Psoas muscle (tissue), 7 donors: ENCODE measurements at regions not wholly inside any gene's neighbourhood (a gene's known extent, or its start where the extent isn't known, plus 50 kb on each side); places are given as distances from the start of the nearest gene placed in this dataset.

Experiments
- ATAC-seq, 4 donors: fragments of 200-7000 bp; cut with Tn5 transposase; one replicate each; pipeline ENCODE4 v1.9.1; 2020; ENCODE audit warnings: moderate library complexity in 3 of 4, mild to moderate bottlenecking in 2 of 4
- DNase-seq, 2 donors: peaks; one replicate each; pipeline ENCODE4 v3.0.0-alpha.2; 2020
- H3K27ac ChIP-seq: fragments of 200-600 bp; one replicate; pipeline ENCODE4 v1.8.0; 2022
- H3K27me3 ChIP-seq, 3 donors: fragments of 200-600 bp in 1 of 3; one replicate each; pipeline versions ENCODE4 v1.6.1 to v1.8.0; 2013 to 2022; ENCODE audit warnings: low read length in 2 of 3, mild to moderate bottlenecking in 2 of 3, moderate library complexity in 1 of 3; ENCODE audit not compliant: insufficient read depth in 3 of 3
- H3K36me3 ChIP-seq, 2 donors: fragments of 200-600 bp in 1 of 2; one replicate each; pipeline versions ENCODE4 v1.6.1 to v1.8.0; 2013 to 2022; ENCODE audit warnings: low read depth in 1 of 2, mild to moderate bottlenecking in 1 of 2, moderate library complexity in 1 of 2; ENCODE audit not compliant: insufficient read depth in 1 of 2
- H3K4me1 ChIP-seq: fragments of 200-600 bp; one replicate; pipeline ENCODE4 v1.8.0; 2022
- H3K4me3 ChIP-seq: fragments of 200-600 bp; one replicate; pipeline ENCODE4 v1.8.0; 2022; ENCODE audit warnings: mild to moderate bottlenecking
- H3K9me3 ChIP-seq: fragments of 200-600 bp; one replicate; pipeline ENCODE4 v1.8.0; 2022
- WGBS, 3 donors: extraction: QIAGEN DNeasy Blood & Tissue Kit; methylation state at CpG; one replicate each; pipeline versions ENCODE4 v1.1.6 to v1.1.7; 2013; 5-methylcytosine and 5-hydroxymethylcytosine counted together
- intact Hi-C, 2 donors: fragments of 100-400 bp; cut with DNase I; formaldehyde crosslinking; loops; one replicate each; pipeline versions ENCODE4 v1.11.0 to v1.14.2; 2022
- TF ChIP-seq, protein P1 (sequence below): fragments of 200-600 bp; IDR thresholded peaks from one replicate; pipeline ENCODE4 v1.8.0; 2022; ENCODE audit warnings: antibody characterized with exemption
- donor health status: healthy with polysubstance abuse.
- donor health status: DM: no; HTN: no; CAD: no; lungs with moderate emphysema.
- donor health status: Bipolar disorder and iron deficiency.
- donor health status: healthy.
- donor health status: DM: yes; HTN: yes; CAD: no.
- donor health status: DM: no; HTN: no; CAD: no.
- donor health status: DM: yes; HTN: yes; CAD: no.

DNA sequence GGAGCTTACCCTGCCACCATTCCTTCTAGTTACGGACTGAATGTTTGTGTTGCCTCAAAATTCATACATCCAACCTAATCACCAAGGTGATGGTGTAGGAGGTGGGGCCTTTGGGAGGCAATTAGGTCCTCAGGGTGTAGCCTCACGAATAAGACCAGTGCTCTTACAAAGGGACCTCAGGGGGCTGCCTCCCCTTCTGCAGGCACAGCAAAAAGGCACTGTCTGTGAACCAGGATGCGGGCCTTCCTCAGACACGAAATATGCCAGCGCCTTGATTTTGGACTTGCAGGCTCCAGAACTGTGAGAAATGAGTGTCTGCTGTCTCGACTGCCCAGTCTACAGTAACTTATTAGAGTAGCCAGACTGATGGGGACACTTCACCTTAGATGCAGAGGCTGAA, 150.4 kb upstream of the HDAC4 start:
- DNase-seq (no peak), ATAC-seq (no peak)
- H3K4me3 ChIP-seq, result no peak overlapping the region
- intact Hi-C loops, result no loop called here
- no peaks in the 10 kb centered on the region for H3K36me3 ChIP-seq
- H3K4me1 ChIP-seq, result no peaks in the 10 kb centered on the region
- TF ChIP-seq, protein P1, sequence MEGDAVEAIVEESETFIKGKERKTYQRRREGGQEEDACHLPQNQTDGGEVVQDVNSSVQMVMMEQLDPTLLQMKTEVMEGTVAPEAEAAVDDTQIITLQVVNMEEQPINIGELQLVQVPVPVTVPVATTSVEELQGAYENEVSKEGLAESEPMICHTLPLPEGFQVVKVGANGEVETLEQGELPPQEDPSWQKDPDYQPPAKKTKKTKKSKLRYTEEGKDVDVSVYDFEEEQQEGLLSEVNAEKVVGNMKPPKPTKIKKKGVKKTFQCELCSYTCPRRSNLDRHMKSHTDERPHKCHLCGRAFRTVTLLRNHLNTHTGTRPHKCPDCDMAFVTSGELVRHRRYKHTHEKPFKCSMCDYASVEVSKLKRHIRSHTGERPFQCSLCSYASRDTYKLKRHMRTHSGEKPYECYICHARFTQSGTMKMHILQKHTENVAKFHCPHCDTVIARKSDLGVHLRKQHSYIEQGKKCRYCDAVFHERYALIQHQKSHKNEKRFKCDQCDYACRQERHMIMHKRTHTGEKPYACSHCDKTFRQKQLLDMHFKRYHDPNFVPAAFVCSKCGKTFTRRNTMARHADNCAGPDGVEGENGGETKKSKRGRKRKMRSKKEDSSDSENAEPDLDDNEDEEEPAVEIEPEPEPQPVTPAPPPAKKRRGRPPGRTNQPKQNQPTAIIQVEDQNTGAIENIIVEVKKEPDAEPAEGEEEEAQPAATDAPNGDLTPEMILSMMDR, result no peak
- WGBS, 3 donors, result 92 to 95% (median 93%) methylated on average over 6 of the region's 6 CpGs
- no peaks in the 10 kb centered on the region for H3K27me3 ChIP-seq
- H3K9me3 ChIP-seq, result no peaks in the 10 kb centered on the region
- no peak overlapping the region for H3K27ac ChIP-seq

DNA sequence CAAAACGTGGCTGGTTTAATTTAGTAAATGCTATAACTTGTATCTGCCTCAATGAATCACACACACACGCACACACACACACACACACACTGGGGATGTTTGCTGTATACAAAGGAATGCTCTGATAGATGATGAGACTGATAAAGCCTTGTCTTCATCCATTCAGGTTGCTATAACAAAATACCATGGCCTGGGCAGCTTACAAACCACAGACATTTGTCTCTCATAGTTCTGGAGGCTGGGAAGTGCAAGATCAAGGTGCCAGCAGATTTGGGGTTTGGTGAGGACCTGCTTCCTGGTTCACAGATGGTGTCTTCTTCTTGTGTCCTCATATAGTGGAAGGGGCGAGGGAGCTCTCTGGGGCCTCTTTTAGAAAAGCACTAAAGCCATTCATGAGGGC, 149.5 kb upstream of the HDAC4 start:
- TF ChIP-seq, protein P1, result no peak
- DNase-seq (no peak), ATAC-seq (no peak)
- H3K4me1 ChIP-seq, result no peaks in the 10 kb centered on the region
- intact Hi-C loops, result no loop called here
- H3K9me3 ChIP-seq, result no peaks in the 10 kb centered on the region
- H3K36me3 ChIP-seq, result no peaks in the 10 kb centered on the region
- no peaks in the 10 kb centered on the region for H3K27me3 ChIP-seq
- WGBS, 3 donors, result 52 to 56% (median 54%) methylated on average over 3 of the region's 3 CpGs
- no peak overlapping the region for H3K27ac ChIP-seq
- no peak overlapping the region for H3K4me3 ChIP-seq

DNA sequence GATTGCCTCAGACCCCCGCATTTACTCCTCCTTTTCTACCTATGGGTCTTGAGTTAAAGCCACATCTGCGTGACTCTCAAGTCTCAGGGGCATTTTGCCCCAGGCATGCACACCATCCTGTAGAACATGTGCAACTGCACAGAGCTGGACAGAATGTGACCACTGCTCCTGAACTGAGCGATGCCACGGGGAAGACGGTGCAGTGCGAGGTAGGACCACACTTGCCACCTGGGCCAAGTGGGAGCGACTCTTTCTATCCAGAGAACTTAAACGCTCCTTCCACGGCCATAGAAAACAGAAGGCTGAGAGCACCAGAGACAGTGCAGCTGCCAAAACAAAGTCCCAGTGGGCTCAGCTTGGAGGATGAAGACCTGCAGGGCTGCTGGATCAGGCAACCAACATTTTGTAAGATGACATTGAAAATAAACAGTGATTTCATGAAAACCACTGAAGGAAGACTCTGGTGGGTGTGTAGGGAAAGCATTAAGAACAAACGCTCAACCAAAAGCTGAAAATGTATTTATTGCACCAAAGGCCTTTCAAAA, 149.0 kb upstream of the HDAC4 start:
- Histone ChIP-seq H3K27ac (no peak overlapping the region), H3K36me3 (no peaks in the 10 kb centered on the region), H3K4me1 (no peaks in the 10 kb centered on the region), H3K4me3 (no peak overlapping the region), H3K9me3 (no peaks in the 10 kb centered on the region), H3K27me3 (no peaks in the 10 kb centered on the region)
- ATAC-seq (no peak), DNase-seq (no peak)
- 76 to 81% (median 78%) methylated on average over 10 of the region's 10 CpGs for WGBS, 3 donors
- TF ChIP-seq, protein P1, result no peak
- intact Hi-C loops, result no loop called here

DNA sequence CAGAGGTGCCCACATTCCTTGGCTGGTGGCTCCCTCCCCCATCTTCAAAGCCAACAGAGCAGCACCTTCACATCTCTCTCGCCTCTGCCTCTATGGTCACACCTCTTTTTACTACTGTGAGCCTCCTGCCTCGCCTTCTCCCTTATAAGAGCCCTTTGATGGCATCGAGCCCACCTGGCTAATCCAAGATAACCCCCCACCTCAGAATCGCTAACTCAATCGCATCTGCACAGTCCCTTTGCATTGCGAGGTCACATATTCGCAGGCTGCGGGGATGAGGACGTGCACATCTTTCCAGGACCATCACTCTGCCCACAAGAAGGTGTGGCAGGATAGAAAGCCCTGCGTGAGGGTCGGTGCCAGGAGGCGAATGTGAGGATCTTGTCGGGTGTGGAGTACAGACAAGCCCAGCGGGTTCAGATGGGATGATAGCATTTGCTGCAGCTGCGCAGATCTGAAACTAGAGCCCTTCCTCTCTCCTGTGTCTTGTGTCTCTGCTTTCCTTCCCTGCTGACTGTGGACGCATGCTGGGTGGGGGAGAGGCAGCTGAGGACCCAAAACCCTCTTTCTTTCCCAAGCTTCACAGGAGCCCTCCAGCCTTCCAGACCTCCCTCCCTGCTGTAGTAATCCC, 148.3 kb upstream of the HDAC4 start:
- WGBS, 3 donors, result 86 to 92% (median 90%) methylated on average over 16 of the region's 16 CpGs
- H3K36me3 ChIP-seq, result no peaks in the 10 kb centered on the region

More for the DNA sequence above, 148.3 kb upstream of the HDAC4 start:
- Histone ChIP-seq H3K27me3 (no peaks in the 10 kb centered on the region), H3K9me3 (no peaks in the 10 kb centered on the region), H3K4me3 (no peak overlapping the region), H3K27ac (no peak overlapping the region), H3K4me1 (peaks cover 4% of the 10 kb centered on the region)
- ATAC-seq, result no peak
- DNase-seq, result no peak
- intact Hi-C loops, result no loop called here
- TF ChIP-seq, protein P1, result no peak
